ENCODE measurements at regions not wholly inside any gene's neighbourhood (a gene's known extent, or its start where the extent isn't known, plus 50 kb on each side); places are given as distances from the start of the nearest gene placed in this dataset.

DNA sequence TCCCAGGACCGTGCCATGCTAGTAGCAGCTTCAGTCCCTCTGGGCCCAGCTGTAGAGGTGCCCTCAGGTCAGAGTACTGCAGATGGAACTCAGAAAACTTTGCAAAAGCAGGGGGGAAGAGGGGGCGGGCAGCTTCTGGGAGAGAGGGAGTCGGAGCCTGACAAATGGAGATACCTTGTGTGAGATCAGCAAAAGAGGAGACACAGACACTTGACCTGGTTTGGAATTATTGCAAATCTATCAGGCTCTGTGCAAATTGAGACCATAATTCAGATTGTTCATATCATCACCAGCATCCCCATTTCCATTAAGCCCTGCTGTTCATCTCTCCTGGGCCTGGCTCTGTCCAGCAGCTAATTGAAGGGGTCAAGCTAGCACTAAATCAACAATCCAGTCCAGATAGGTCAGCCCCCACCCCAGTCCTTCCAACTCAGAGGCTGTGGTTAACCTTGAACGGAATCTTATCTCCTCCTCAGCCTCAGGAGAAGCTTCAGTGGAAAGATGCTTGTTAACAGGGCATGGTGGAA, 292.6 kb upstream of the PLET1 start:
- no peak for TF ChIP-seq POLR2AphosphoS5 (IDR thresholded peaks at IDR 0.05)
- TF ChIP-seq POLR2A (IDR thresholded peaks at IDR 0.05), result no peak
- TF ChIP-seq, protein P1, sequence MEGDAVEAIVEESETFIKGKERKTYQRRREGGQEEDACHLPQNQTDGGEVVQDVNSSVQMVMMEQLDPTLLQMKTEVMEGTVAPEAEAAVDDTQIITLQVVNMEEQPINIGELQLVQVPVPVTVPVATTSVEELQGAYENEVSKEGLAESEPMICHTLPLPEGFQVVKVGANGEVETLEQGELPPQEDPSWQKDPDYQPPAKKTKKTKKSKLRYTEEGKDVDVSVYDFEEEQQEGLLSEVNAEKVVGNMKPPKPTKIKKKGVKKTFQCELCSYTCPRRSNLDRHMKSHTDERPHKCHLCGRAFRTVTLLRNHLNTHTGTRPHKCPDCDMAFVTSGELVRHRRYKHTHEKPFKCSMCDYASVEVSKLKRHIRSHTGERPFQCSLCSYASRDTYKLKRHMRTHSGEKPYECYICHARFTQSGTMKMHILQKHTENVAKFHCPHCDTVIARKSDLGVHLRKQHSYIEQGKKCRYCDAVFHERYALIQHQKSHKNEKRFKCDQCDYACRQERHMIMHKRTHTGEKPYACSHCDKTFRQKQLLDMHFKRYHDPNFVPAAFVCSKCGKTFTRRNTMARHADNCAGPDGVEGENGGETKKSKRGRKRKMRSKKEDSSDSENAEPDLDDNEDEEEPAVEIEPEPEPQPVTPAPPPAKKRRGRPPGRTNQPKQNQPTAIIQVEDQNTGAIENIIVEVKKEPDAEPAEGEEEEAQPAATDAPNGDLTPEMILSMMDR (IDR thresholded peaks at IDR 0.05), result no peak

Data from breast epithelium (tissue), 3 donors.